GM23248 (cell line): ENCODE measurements at regions not wholly inside any gene's neighbourhood (a gene's known extent, or its start where the extent isn't known, plus 50 kb on each side); places are given as distances from the start of the nearest gene placed in this dataset.

Experiments
- EZH2 ChIP-seq: fragments of 200-600 bp; sonication (generic); IDR thresholded peaks from 2 replicates; pipeline ENCODE4 v1.6.1; 2018; ENCODE audit warnings: antibody characterized with exemption, mild to moderate bottlenecking; ENCODE audit not compliant: insufficient read depth, poor library complexity, severe bottlenecking
- EZH2phosphoT487 ChIP-seq: fragments of 200-600 bp; sonication (generic); IDR thresholded peaks from 2 replicates; pipeline ENCODE4 v1.6.1; 2018; ENCODE audit warnings: antibody characterized with exemption, moderate library complexity, mild to moderate bottlenecking, low read depth; ENCODE audit not compliant: insufficient read depth

DNA sequence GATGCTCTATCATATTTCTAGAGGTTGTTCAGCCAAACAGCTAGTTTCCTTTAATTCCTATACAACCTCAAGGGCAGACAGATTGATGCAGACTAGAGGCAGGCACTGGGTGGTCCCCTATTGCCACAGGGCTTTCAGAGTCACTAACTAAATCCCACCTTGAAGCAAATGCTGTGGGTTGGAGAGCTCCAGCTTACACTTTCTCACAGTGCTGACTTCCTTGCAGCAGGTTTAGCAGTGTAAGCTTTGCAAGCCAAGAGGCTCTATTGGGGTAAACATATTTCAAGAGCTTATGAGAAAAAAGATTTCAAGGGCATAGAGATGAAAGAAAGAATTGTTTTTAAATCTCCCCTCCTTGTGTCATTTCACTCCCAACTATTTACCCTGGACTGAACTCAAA is 366.5 kb upstream of the CRIM1 start:
- TF ChIP-seq EZH2 (no peak), EZH2phosphoT487 (no peak)
